GM04503 (cell line): ENCODE measurements at regions not wholly inside any gene's neighbourhood (a gene's known extent, or its start where the extent isn't known, plus 50 kb on each side); places are given as distances from the start of the nearest gene placed in this dataset.
"Not testable (repeated sequence)": the region's sequence is repeated elsewhere in the genome, so short reads cannot be mapped to it uniquely, and the experiment has no call there.

Source experiments
- DNase-seq: peaks from one replicate; pipeline ENCODE4 v3.0.0-alpha.2; 2012; ENCODE audit warnings: low read depth

DNA sequence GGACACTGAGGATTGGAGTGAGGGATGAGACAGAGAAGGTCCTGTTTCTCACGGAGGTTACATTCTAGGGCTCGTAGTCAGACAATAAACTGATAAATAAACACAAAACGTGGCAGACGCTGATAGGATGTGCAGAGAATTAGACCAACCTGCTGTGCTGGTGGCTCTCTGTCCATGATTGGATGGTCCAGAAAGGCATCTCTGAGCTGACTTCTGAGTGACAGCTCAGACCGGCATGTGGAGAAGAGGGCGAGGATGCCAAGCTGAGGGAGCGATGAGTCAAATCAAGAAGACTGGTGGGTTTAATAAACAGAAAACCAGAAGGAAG is 132.3 kb upstream of the TAF11L2 start:
- no peak for DNase-seq

DNA sequence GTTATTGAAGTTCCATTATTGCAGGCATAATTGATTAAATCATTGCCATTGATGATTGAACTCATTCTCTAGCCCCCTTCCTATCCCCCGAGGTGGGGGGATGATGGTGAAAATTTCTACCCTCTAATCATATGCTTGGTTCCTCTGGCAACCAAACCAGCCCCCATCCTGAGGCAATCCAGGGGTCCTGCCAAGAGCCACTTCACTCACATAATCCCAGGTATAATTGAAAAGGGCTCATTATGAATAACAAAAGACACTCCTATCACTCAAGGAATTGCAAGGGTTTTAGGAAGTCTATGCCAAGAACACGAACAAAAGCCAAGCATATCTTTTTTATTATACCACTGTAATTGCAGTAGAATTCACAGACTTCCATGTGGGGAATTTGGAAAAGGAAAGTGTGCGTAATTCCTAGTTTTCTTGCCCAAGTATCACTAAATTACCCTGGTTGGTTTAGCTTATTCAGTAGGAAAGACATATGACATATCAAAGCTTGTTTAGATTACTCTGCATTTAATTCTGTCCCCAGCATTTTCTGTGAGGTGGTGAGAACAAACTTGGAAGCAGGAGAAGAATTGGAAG is 130.7 kb upstream of the TAF11L2 start:
- DNase-seq, result no peak

DNA sequence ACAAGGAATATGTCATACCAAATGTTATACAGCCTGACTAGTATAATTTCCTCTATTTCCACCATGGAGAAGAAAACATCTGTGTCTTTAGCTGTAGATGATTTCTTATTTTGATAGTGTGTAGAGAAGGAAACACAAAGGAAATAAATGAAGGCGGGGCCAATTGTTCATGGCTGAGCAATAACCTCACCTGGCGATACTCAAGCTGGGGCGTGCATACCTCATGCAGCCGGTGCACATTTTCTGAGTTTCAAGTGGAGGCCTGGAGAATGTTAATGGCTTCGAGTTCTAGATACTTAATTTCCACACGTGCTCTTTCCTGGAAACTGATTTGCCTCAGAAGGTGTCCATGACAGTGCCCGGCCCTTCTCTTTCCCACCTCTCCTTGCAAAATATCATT is 127.4 kb upstream of the TAF11L2 start:
- DNase-seq, result no peak

- no peak for DNase-seq
These were observed 124.6 kb upstream of the TAF11L2 start for GRCh38 chr5:17373406-17373805.

DNA sequence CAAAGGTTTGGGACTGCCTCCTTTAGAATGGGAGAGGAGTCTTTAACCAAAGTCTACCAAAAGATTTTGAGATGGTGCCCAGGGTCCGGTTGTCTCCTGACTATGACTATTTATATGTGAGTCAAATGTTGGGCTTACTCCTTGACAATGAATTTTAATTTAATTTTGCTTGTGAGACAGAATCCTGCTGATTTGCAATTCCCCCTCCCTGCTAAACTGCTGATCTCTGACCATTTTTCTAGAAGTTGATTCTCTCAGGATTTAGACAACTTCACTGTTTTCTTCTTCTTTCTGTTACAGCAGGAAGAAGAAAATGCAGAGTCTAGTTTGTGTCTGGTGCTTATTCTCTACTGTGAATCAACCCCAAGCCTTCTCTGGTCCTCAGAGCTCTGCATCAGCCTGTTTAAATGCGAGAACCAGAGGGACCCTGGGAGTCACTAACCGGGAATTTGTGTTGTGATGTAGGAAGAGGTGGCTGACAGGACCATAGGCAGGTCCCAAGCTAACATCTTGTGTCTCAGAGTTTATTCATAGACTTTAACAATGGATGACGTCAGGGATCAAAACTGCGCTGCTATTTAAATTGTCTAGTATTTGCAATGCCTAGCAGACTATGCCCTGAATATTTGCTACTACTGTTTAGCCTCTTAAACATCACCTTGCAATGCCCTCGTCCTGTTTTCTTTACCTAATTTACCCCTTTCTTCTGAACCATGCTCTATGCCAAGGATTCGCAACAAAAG is 124.0 kb upstream of the TAF11L2 start:
- DNase-seq, result no peak

DNA sequence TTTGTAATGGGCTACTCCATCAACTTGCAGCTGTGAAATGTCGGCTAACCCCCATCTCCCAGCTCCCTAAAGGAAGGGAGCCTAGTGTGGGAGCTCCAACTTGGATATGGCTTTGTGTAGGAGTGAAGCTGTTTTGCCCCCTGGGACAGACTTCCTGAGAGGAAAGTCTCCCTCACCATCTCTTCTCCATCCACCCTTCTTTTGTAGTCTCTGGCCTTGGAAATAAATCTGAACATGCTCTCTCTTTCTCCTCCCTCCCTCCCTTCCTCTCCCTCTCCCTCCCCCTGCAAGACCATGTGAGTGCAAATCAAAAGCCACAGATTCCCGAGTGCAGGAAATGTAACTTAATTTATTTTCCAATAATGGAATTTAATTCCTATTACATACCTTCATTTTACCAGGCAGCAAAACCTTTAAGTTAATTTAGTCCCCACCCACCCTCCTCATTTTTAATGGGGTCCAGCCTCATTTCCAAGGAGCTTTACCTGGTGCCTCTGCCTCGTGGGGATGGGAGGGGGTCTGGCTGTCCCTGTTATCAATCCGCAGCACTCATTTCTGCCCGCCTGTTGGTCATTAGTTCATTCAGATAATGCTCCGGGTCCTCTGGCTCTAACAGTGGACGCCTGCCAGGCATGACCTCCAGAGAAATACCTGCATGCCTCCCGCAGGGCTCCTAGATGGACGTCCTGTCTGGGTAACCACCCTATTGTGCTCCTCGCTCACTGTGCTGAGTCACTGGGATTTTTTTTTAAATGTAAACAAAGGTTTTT is 122.9 kb upstream of the TAF11L2 start:
- DNase-seq, result no peak

- DNase-seq, result not testable (repeated sequence)
These were observed 122.1 kb upstream of the TAF11L2 start for GRCh38 chr5:17375886-17376285.

DNA sequence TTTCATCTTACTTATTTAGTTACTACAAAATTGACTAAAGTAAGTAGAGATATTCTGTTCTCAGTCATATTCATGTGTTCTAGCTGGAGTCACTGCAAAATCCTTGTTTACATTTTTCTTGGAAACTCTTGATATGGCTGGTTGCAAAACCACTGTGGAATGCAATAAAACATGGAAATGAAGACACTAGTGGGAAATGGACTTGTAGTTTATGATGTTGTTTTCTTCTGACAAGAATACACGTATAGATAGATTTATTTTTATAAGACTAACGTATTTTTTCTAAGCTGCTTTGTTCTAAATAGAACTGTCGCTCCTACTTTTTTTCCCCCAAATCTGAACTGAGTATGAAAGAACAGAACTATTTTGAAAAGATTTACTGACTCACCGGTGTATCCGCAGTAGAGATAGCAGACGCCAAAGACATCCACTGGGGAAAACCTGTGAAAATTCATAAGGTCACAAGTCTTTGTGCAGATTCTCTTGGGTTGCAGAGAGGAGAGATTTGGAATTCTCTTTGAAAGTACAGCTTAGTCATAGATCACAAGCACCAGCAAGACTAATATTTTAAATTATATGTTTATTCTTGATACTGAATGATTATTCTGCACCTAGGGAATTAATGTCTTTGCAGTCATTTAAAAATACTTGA is 119.6 kb upstream of the TAF11L2 start:
- DNase-seq, result peak; percentile 52

- DNase-seq, result no peak
These were observed 118.7 kb upstream of the TAF11L2 start for GRCh38 chr5:17379100-17379951.

GRCh38 chr5:17381932-17382331 is 116.1 kb upstream of the TAF11L2 start:
- DNase-seq, result no peak

GRCh38 chr5:17383526-17383925 is 114.5 kb upstream of the TAF11L2 start:
- DNase-seq, result no peak

- no peak for DNase-seq
These were observed 113.8 kb upstream of the TAF11L2 start for GRCh38 chr5:17384181-17384580.

DNA sequence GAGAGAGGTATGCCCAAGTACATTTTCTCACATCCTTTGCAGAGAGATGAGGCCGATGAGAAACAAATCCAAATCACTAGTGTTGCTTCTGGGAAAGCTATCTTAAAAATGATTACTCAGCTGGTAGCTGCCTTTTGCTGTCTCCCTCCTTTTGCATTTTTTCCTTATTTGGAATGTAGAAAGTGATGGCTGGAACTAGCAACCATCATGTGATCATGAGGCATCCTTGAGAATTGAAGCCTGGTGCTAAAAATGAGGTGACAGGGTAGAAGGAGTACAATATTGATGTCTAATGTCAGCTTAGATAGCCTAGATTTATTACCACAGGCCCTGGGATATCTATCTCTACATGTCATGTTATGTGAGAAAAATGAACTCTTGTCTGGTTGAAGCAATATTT is 109.3 kb upstream of the TAF11L2 start:
- no peak for DNase-seq

DNA sequence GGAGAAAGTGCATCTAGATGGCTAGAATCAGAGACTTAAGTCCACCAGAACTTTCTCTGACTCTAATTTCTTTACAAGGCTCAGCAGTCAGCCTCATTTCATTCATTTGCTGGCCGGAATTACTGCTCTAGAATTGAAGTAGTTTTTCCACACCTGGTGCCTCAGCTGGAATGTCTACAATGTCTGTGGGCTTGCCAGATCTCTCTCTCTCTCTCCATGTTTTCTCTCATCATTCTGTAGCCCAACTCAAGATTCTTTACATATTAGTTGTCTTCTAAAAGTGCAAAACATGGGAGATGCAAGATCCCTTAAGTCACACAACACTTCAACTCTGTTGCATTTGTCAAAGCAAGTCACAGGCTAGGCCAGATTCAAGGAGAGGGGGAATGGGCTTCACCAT is 103.9 kb upstream of the TAF11L2 start:
- DNase-seq, result no peak

- DNase-seq, result no peak
These were observed 102.7 kb upstream of the TAF11L2 start for GRCh38 chr5:17395106-17395880.

- DNase-seq, result no peak
These were observed 101.8 kb upstream of the TAF11L2 start for GRCh38 chr5:17396247-17396646.

DNA sequence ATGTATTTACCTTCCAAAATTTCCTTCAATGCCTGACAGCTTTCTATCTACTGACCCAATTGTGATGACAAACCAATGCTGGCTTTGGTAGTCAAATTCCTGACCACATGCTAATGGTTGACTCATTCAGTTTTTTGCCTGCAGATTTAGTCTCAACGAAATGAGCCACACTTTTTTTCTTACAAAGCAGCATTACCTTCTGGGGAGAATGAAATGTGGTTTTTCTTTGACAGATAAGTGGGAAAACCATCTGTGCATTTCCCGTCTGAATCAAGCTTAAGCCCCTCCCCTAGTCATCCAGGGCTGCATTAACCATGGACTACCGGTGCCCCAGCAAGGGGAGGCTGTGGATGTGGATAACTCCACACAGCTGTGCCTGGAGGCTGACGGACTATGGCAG is 99.6 kb upstream of the TAF11L2 start:
- peak; percentile 50 for DNase-seq

DNA sequence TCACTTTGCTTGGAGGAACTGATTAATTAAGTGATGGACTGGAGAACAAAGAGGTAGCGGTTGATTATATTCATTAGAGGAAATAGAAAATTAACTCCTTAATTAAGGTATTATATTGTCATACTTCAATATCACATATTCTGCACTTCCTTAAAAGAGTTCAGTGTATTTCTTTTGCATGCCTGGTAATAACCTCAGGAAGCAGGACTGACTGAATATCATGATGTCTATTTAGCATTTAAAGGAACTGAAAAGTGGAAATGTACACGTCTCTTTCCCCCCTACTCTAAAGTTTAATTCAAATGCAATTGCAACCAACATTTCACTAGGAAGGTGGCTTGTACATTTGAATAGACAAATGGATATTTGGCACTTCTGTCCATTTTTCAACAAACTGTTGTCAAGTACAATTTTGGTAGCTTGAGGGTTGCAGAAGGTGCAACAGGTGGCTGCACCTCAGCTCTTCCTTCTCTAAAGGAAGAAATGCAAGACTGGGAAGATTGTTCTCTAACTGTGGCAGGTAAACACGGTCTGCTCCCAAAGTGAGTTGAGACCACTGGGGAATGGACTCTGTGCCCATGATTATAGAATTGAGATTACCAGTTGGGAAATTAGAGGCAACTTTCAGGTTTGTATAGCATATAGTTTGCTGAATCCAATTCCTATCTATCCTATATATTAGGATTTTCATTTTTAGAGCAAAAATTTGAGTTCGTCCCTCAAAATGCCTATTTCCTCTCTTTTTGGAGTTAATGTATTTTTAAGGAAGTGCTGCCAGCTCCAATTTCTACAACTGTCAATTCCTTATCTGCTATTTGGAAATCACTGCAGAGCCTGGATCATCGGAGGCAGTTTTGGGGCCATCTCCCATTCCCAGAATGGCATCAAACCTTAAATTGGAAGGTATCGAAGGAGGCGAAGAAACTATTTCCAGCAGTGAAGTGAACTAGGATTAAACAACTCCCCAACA is 98.9 kb upstream of the TAF11L2 start:
- DNase-seq, result no peak

DNA sequence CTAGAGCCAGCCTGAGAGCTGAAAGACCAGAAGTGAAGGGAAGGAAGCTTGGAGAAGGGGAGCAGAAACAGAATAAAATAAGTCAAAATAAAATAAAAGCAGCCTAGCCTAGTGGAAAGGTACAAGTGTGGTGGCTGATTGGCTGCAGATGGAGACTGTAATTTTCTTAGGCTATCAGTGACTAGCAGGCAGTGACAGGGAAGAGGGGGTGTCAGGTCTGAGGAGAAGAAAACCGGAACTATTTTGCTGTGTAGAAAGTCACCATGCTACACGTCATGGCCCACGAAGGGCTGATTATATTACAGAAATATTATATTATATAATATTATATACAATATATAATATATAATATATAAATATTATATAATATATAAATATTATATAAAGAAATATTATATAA is 98.1 kb upstream of the TAF11L2 start:
- no peak for DNase-seq
